ENCODE measurements at regions not wholly inside any gene's neighbourhood (a gene's known extent, or its start where the extent isn't known, plus 50 kb on each side); places are given as distances from the start of the nearest gene placed in this dataset.

- TF ChIP-seq EZH2 (IDR thresholded peaks at IDR 0.05; ENCODE audit: borderline replicate concordance, low read depth, low read length, severe bottlenecking) (no peak), POLR2A (IDR thresholded peaks at IDR 0.05; ENCODE audit: low read depth, low read length) (no peak), CTCF (IDR thresholded peaks at IDR 0.05; ENCODE audit: extremely low read depth in 1 of 2, insufficient read depth in 1 of 2, low read depth in 1 of 2, low read length in 2 of 2) (no peak), POLR2AphosphoS5 (IDR thresholded peaks at IDR 0.05; ENCODE audit: insufficient read depth, low read depth, low read length) (no peak), MYC (IDR thresholded peaks at IDR 0.05; ENCODE audit: low read depth, low read length) (no peak), MAX (IDR thresholded peaks at IDR 0.05; ENCODE audit: insufficient read depth, insufficient read length) (no peak)
These were observed 1283.2 kb downstream of the TMEM121 start for GRCh38 chr14:106809615-106810014.

All from endothelial cell of umbilical vein (primary cell).